ENCODE measurements at regions not wholly inside any gene's neighbourhood (a gene's known extent, or its start where the extent isn't known, plus 50 kb on each side); places are given as distances from the start of the nearest gene placed in this dataset.

GRCh38 chr2:143877876-143878530 is 641.9 kb downstream of the ZEB2 start:
- Histone ChIP-seq H3K27ac (no peak overlapping the region), H3K4me1 (no peaks in the 10 kb centered on the region), H3K9me3 (no peaks in the 10 kb centered on the region), H3K36me3 (no peaks in the 10 kb centered on the region), H3K27me3 (no peaks in the 10 kb centered on the region), H3K4me3 (no peak overlapping the region)
- DNase-seq = no peak
- TF ChIP-seq POLR2A (IDR thresholded peaks at IDR 0.05) (no peak), CTCF (IDR thresholded peaks at IDR 0.05) (no peak)

DNA sequence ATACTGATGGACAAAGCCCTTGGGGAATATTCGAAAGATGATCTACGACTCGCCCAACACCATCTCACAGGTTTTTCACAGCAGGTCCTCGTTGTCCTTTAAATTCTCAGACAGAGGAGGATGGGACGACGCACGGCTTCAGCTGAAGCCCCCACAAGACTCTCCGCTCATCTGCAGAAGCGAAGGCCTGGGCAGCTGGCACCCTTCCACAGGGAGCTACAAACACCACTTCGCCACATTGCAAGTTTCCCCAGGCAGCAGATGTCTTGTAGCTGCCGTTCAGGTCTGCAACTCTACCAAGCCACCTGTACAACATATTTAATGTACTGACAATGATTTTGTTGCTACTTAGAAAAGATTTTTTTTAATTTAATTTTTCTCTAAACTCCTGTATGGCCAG is 642.9 kb downstream of the ZEB2 start:
- Histone ChIP-seq H3K27me3 (no peaks in the 10 kb centered on the region), H3K4me3 (no peak overlapping the region), H3K36me3 (no peaks in the 10 kb centered on the region), H3K9me3 (no peaks in the 10 kb centered on the region), H3K4me1 (no peaks in the 10 kb centered on the region), H3K27ac (no peak overlapping the region)
- no peak for DNase-seq
- TF ChIP-seq POLR2A (IDR thresholded peaks at IDR 0.05) (no peak), CTCF (IDR thresholded peaks at IDR 0.05) (no peak)

DNA sequence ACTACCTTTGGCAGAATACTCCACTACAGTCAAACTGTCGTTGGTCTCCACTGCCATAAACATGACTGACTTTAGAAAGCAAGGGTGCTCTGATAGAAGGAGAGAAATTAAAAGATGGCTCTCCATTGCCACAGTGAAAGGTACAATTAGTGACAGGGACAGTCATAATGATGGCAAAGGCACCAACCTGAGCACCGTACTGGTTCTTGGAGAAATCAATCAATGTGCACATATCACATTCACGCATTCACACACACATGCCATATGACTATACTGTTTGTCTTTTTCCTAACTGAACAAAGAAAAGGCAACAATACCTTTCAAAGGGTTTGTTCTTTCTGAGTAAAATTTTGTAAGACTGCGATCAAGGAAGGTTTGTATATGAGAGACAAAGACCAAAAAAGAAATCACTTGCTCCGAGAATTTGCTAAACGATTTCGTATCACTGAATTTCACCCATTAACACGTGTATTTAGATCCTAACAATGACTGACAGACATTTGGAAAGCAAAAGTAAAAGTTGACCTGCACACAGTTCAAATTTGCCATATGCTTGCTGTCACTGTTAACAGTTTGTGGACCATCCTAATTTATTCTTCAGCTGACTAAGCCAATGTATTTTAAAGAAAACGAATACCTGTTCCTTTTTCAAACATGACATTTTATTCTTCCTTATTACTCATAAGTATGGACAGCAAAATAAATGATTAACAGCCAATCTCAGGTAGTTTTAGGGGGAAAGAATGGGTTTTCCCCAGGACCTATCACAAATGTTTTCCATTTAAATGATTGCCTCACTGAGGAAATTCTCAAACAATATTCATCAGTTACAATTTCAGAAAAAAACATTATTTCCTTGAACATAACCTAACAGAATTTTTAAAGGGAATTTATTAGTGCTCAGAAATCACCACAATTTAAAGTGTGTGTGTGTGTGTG is 644.4 kb downstream of the ZEB2 start:
- H3K36me3 ChIP-seq = no peaks in the 10 kb centered on the region
- no peaks in the 10 kb centered on the region for H3K27me3 ChIP-seq
- H3K4me3 ChIP-seq = no peak overlapping the region
- DNase-seq = no peak
- H3K27ac ChIP-seq = no peak overlapping the region
- TF ChIP-seq CTCF (IDR thresholded peaks at IDR 0.05) (no peak), POLR2A (IDR thresholded peaks at IDR 0.05) (no peak)
- no peaks in the 10 kb centered on the region for H3K4me1 ChIP-seq
- no peaks in the 10 kb centered on the region for H3K9me3 ChIP-seq

DNA sequence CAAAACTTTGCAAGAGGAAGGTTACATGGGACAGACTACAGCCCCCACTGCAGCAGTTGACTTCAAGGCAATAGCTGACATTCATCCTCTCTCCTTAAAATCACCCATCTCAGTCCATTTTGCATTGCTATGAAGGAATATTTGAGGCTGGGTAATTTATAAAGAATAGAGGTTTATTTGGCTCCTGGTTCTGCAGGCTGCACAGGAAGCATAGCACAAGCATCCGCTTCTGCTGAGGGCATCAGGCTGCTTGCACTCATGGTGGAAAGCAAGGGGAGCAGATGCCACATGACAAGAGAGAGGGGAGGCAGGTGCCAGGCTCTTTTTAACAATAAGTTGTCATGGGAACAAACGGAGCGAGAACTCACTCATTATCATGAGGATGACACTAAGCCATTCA is 646.0 kb downstream of the ZEB2 start:
- TF ChIP-seq POLR2A (IDR thresholded peaks at IDR 0.05) (no peak), CTCF (IDR thresholded peaks at IDR 0.05) (no peak)
- H3K27ac ChIP-seq = no peak overlapping the region
- H3K4me1 ChIP-seq = no peaks in the 10 kb centered on the region
- H3K36me3 ChIP-seq = no peaks in the 10 kb centered on the region
- no peaks in the 10 kb centered on the region for H3K27me3 ChIP-seq
- no peak overlapping the region for H3K4me3 ChIP-seq
- H3K9me3 ChIP-seq = no peaks in the 10 kb centered on the region
- DNase-seq = no peak

DNA sequence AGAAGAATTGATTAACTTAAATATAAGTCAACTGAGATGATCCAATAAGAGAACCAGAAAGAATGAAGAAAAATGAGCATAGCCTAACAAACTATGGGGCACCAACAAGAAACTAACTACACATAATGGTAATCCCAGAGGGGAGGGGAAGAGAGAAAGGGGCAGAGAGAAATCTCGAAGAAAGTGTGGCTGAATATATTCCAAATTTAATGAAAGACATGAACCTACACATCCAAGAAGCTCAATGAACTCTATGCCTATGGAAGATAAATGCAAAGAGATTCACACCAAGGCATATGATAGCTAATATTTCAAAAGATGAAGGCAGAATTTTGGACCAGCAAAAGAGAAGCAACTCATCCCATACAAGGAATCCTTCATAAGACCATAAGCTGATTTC is 649.2 kb downstream of the ZEB2 start:
- no peak for DNase-seq

More for the DNA sequence above, 649.2 kb downstream of the ZEB2 start:
- no peaks in the 10 kb centered on the region for H3K4me1 ChIP-seq
- H3K4me3 ChIP-seq = no peak overlapping the region
- no peaks in the 10 kb centered on the region for H3K27me3 ChIP-seq
- H3K36me3 ChIP-seq = no peaks in the 10 kb centered on the region
- TF ChIP-seq CTCF (IDR thresholded peaks at IDR 0.05) (no peak), POLR2A (IDR thresholded peaks at IDR 0.05) (no peak)
- H3K27ac ChIP-seq = no peak overlapping the region
- no peaks in the 10 kb centered on the region for H3K9me3 ChIP-seq

Data from Peyer's patch (tissue), 4 donors.